H1 (cell line): ENCODE measurements at regions not wholly inside any gene's neighbourhood (a gene's known extent, or its start where the extent isn't known, plus 50 kb on each side); places are given as distances from the start of the nearest gene placed in this dataset.

Experiments
- BACH1 ChIP-seq: IDR thresholded peaks from 2 replicates; pipeline ENCODE4 v1.6.1; 2012; ENCODE audit warnings: low read length, improper control_type of control experiment
- GTF2F1 ChIP-seq: IDR thresholded peaks from 2 replicates; pipeline ENCODE4 v1.6.1; 2012; ENCODE audit warnings: low read depth, low read length, improper control_type of control experiment, borderline replicate concordance
- HDAC2 ChIP-seq, 2 experiments: fragments of 300-600 bp in 1 of 2; sonication (generic) in 1 of 2; IDR thresholded peaks; 2 replicates each; pipeline ENCODE4 v1.6.1; 2011 to 2012; ENCODE audit warnings: low read depth in 2 of 2, low read length in 2 of 2, mild to moderate bottlenecking in 2 of 2, moderate library complexity in 2 of 2, borderline replicate concordance in 1 of 2, inconsistent platforms in 1 of 2
- JUND ChIP-seq: IDR thresholded peaks from 2 replicates; pipeline ENCODE4 v1.6.1; 2011; ENCODE audit warnings: mild to moderate bottlenecking, improper control_type of control experiment, low read length
- SAP30 ChIP-seq: fragments of 300-600 bp; sonication (generic); IDR thresholded peaks from 2 replicates; pipeline ENCODE4 v1.7.1; 2012; ENCODE audit warnings: low read length, moderate library complexity, mild to moderate bottlenecking, inconsistent platforms; ENCODE audit not compliant: insufficient read depth, insufficient replicate concordance
- SP1 ChIP-seq: IDR thresholded peaks from 2 replicates; pipeline ENCODE4 v1.6.1; 2011; ENCODE audit warnings: low read depth, low read length
- TBP ChIP-seq: IDR thresholded peaks from 2 replicates; pipeline ENCODE4 v1.6.1; 2011; ENCODE audit warnings: low read depth, low read length, improper control_type of control experiment
- TF ChIP-seq, protein P1 (sequence below): IDR thresholded peaks from 2 replicates; pipeline ENCODE4 v1.6.1; 2012; ENCODE audit warnings: inconsistent platforms

DNA sequence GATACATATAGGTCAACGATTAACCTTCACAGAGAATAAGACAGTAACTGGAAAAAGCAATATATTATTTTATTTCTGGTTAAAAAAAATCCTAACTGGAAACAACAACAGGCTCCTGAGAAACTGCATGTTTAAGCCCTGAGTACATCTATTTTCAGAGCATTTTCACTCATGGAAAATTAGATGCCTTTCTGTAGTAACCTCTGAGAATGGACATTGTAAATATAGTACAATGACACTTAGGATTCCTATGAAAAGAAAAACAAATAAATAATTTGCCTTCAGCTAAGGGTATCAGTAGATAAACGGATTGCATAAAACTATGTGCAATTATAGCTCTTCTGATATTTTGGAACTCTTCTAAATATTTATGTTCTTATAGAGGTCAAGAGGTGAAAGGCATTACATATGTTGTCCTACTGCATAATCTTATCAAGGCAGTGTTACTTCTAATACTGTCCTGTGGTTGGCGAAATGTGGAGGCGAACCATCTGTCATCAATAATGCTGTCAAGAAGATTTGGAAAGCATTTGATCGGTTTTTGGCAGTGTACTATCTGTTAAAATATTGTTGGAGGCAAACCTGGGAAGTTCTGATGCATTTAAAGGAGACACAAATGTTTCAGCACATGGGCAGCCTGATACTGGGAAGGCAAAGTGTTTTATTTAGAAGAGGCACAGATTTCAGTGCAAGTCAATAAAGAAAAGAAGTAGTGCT lies 381.8 kb downstream of the BTG1 start (continued):
- TF ChIP-seq HDAC2 (IDR thresholded peaks at IDR 0.05; ENCODE audit: borderline replicate concordance in 1 of 2, low read depth in 2 of 2, low read length in 2 of 2) = no peak
- no peak for TF ChIP-seq JUND
- TF ChIP-seq, protein P1, sequence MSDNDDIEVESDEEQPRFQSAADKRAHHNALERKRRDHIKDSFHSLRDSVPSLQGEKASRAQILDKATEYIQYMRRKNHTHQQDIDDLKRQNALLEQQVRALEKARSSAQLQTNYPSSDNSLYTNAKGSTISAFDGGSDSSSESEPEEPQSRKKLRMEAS = no peak
- no peak for TF ChIP-seq SAP30
- TF ChIP-seq TBP = no peak
- no peak for TF ChIP-seq SP1
- TF ChIP-seq GTF2F1 = no peak
- no peak for TF ChIP-seq BACH1
